GM03348 (cell line): ENCODE measurements at regions not wholly inside any gene's neighbourhood (a gene's known extent, or its start where the extent isn't known, plus 50 kb on each side); places are given as distances from the start of the nearest gene placed in this dataset.
A peak's percentile ranks its signal among the peaks of the same experiment; 100 is the strongest.

Experiments
- DNase-seq: peaks from one replicate; pipeline ENCODE4 v3.0.0; 2012; ENCODE audit warnings: low spot score

GRCh38 chr21:32132881-32133280 is 146.0 kb downstream of the MIS18A start:
- DNase-seq = no peak

DNA sequence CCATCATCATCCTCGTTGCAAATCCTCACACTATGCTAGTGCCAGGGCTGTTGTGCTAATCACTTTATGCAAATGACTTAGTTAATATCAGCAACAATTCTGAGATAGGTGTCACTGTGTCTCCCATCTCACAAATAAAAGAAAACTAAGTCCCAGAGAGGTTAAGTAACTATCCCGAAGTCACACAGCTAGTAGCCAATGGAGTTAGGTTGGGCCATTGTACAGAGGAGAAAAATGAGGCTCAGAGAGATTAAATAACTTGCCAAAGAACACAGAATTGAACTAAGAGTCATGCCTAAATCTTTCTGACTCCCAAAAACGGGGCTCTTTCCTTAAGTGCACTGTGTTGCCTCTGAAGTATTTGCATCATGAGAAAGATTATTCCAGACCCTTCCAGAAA is 146.4 kb downstream of the MIS18A start:
- no peak for DNase-seq

GRCh38 chr21:32131960-32132359 is 146.9 kb downstream of the MIS18A start:
- peak; percentile 63 for DNase-seq

DNA sequence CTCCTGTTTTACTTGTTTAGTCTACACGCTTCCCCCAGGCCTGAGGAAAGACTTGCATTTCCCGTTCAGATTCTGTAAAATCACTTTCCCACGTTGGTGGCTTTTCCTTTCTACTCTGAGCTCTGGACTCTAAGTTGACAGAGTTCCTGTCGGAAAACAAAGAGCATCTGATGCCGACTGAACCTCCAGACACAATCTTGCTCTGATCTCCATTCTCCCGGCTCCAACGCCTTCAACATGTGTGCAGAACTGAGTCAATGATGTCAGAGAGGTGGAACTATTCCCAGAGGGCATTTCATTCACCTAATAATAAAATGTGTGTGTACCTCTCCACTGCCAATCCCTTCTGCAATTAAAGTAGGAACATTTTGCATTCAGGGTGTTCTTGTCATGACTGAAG is 147.7 kb downstream of the MIS18A start:
- DNase-seq = no peak

DNA sequence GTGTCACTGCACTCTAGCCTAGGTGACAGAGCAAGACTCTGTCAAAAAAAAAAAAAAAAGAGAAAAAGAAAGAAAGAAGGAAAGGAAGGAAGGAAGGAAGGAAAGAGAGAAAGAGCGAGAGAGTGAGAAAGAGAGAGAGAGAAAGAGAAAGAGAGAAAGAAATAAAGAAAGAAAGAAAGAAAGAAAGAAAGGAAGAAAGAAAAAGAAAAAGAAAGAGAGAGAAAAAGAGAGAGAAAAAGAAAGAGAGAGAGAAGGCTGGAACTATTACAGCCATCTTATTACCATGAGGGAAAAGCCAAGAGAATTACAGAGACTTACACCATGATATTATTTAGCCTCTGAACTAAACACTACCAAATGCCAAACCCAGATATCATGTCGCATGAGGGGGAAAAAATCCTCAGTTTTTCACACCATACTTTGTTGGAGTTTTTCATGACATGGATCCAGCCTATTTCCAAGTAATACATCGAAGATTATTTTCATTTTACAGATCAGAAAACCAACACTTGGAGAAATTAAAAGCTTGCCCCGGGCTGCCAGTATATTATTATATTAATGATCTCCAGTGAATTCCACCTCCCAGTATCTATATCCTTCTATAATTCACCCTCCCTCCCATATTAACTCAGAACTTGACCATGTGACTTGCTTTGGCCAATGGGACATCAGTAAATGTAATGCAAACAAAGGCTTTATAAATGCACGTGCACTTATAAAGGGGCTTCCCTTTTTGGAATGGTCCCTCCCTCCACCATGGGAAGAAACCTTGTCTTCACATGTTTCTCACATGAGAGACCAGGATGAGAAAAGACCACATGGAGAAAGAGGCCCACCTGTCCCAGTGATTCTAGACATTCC is 148.6 kb downstream of the MIS18A start:
- DNase-seq = no peak

DNA sequence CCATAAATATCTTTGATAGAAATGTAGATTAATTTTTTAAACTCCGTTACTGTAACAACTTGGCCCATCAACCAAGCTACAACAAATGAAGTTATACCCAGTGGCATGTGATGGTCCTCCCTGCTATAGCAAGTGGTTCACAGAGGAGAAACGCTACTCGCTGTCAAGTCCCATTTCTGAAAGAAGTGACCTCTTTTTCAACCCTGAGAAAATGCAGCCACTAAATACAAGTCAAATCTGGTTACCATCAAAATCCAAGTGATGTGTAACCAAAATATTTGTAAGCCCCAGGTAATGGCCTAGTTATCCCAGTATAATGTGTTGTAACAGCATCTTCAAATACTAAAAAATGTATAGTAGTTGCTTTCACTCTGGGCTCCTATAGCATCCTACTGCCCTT is 151.8 kb downstream of the MIS18A start:
- DNase-seq = no peak

DNA sequence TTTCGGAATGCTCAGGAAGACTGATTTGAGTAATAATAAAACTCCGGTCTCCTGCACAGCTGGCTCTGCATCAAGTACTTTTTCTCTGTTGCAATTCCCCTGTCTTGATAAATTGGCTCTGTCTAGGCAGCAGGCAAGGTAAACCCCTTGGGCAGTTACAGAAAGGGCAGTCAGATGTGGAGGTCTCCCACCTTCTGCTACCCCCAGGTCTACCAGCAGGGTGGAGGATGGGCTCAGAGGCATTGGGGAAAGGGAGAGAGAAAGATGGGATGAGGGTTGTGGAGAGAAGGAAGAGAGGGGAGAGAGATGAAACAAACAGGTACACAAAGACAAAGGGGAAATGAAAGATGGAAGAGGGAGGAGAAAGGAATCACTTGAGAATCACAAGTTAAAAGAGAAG is 156.8 kb downstream of the MIS18A start:
- DNase-seq = no peak

DNA sequence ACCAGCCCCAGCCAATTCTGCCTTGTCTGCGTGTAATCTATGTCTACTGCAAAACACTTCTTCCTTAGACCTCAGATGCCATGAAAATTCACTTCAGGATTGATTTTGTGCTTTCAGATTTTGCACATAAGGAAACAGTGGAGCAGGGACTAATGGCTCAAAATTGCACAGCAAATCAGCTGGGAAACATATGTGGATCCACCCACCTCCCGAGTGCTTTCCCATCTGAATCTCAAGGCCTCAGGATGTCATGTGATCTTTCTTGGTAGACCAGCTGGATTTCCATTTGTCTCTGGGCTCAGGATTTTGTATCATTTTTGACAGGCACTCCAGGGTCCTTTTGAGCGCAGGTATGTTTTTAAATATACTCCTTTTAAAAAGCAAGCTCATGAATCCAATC is 158.6 kb downstream of the MIS18A start:
- no peak for DNase-seq

DNA sequence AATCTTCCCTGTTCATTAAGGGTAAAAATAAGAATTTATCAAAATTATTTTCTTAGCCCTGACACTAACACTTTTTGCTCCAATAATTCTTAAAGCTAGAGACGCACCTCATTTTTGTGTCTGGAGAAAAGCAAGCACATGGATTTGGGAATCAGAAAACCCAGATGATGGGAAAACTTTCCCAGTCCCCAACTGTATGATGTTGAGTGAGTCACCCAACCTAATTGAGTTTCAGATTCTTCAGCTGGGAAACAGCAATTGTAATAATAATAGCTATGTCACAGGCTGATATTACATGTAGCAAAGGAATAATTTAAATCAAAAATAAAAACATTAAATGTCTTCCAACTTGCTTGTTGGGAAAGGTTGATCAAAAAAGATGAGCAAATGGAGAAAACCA is 159.0 kb downstream of the MIS18A start:
- no peak for DNase-seq

DNA sequence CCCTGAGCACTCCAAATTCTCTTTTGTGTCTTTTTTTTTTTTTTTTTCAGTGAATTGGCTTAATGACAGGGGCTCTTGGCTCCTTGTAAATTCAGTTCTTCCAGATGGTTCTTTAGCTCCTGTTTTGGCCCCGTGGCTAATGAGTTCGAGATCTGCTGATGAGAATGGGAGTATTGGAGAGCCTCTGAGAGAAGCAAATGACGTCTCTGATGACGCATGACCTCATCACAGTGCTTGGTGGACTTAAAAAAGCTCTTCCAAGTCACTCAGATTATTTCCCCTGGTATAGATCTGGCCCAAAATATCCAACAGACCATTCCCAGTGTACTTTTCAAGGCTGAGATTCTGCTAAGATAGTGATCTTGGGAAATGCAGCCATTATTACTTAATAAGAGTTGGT is 159.5 kb downstream of the MIS18A start:
- no peak for DNase-seq

DNA sequence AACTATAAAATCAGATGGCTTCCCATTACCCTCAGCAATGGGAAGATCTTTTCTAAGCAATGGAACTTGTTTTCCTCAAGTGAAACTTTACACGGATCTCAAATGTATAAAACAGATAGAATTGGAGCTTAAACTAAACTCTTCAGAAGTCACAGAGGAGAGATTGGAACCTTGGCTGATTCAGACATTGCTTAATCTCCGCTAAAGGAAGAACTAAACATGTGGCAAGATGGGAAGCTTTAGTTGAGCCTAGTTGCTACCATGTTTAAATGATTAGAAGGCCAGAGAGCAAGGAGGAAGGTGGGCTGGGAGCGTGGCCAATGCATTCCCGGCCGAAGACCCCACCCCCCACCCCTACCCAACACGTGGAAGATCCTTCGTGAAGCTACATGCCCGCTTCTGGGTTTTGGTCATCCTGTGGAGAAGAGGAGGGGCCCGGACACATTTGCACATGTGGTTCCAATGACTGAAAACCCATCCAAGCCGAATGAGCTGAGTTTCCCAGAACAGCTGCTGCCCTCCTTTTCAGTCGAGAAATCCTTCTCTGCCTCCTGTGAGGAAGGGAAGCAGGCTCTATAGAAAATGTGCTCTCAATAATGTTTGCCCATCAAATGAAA is 164.3 kb downstream of the MIS18A start:
- peak; percentile 54 for DNase-seq

- DNase-seq = no peak
Measured at GRCh38 chr21:32113486-32113885, 165.4 kb downstream of the MIS18A start.

- DNase-seq = no peak
Measured at GRCh38 chr21:32112195-32112594, 166.7 kb downstream of the MIS18A start.

DNA sequence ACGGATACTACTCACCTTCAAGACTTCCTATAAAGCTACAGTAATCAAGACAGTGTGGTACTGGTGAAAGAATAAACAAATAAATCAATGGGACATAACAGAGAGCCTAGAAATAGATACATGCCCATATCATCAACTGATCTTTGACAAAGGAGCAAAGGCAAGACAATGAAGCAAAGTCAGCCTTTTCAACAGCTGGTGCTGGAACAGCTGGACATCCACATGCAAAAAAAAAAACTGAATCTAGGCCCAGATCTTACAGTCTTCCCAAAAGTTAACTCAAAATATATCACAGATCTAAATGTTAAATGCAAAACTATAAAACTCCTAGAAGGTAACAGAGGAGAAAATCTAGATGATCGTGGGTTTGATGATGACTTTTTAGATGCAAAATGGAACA is 170.3 kb downstream of the MIS18A start:
- DNase-seq = no peak

GRCh38 chr21:32103361-32103760 is 175.5 kb downstream of the MIS18A start:
- DNase-seq = no peak

- DNase-seq = peak; percentile 73
Measured at GRCh38 chr21:32102426-32102825, 176.4 kb downstream of the MIS18A start.

DNA sequence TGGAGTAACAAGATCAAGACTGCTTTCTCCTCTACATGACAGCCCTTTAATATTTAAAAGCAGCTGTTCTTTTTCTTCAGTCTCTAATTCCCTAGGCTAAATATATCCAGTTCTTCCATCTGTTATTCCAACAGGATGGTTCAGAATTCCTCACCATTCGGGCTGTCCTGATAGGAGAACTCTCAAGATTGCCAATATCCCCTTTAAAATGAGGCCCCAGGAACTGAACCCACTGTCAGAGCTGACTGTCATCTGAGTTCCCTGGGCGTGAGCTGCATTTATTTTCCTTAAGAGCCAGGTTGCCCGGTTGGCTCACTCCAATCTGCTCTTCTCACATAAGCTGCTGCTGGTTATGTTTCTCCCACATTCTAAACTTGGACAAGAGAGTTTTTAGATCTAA is 177.6 kb downstream of the MIS18A start:
- no peak for DNase-seq

GRCh38 chr21:32100423-32100822 is 178.4 kb downstream of the MIS18A start:
- DNase-seq = no peak

GRCh38 chr21:32099812-32100416 is 178.9 kb downstream of the MIS18A start:
- DNase-seq = no peak

GRCh38 chr21:32096411-32096810 is 182.4 kb downstream of the MIS18A start:
- DNase-seq = peak; percentile 54

DNA sequence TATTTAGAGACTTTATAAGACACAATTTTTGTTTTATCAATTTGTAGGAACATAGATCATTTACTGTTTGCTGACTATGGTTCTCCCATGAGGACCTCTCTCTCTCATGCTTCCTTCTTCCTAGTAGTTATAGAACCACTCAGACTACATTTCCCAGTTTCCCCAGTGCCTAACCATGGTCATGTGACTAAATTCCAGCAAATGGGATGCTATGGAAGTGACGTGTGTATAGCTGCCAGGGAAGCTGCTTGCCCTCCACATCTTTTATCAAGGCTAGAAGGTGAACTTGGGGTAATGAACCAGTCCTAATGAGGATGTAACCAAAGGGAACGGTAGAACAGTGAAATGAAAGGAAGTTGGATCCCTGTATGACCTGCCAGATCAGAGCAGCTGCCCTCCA is 184.0 kb downstream of the MIS18A start:
- DNase-seq = peak; percentile 54

DNA sequence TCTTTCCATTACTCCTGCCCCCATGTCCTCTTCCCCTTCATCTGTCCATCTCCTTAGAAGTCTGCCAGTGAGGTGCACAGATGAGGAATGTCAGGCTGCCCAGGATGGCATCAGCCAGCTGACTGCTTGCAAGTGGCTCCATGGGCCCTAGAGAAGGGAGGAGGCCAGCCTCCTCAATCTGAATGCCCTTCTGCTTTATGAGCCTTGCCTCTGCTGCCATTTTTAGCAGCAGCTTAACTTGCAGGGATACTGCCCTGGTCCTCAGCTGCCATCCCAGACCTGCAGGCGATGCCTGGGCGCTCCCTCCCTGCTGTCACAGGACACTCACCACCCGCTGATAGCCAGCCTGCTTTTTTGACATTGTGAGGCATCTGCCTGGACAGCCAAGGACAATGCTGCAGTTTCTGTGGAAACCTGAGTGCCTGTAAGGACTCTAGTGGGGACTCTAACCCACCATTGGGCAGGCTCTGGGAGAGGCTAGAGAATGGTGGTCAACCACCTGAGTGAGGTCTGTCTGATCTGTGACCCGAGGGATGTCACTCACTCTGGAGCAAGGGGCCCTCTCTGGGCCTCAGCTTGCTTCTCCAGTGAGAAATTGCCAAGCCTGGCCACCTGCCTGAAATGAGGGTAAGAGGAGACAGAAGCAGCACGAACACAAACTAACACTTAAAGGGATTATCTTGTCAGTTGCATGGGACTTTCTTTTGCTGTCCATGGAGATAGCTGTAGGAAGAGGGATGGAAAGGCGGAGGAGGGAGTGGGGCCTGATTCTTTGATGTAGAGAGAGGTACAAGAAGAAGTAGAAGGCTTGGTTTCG is 185.0 kb downstream of the MIS18A start:
- no peak for DNase-seq
